Liver (tissue), 3 donors: ENCODE measurements at regions not wholly inside any gene's neighbourhood (a gene's known extent, or its start where the extent isn't known, plus 50 kb on each side); places are given as distances from the start of the nearest gene placed in this dataset.

Experiments used
- EGR1 ChIP-seq, 2 donors: IDR thresholded peaks; 2 replicates each; pipeline ENCODE4 v1.6.1; 2016 to 2018; ENCODE audit warnings: antibody characterized with exemption in 2 of 2, low read depth in 2 of 2
- MAX ChIP-seq: IDR thresholded peaks from 2 replicates; pipeline ENCODE4 v1.6.1; 2016; ENCODE audit warnings: antibody characterized with exemption
- RXRA ChIP-seq, 2 donors: IDR thresholded peaks; 2 replicates each; pipeline ENCODE4 v1.6.1; 2017 to 2018; ENCODE audit warnings: antibody characterized with exemption in 2 of 2, mild to moderate bottlenecking in 1 of 2
- TF ChIP-seq, protein P1 (sequence below): fragments of 150-350 bp; IDR thresholded peaks from 2 replicates; pipeline ENCODE4 v1.5.1; 2017; ENCODE audit warnings: improper control_type of control experiment, low read depth, low read length; ENCODE audit not compliant: missing input control
- donor health status: healthy.
- donor health status: healthy.

GRCh38 chr21:17921579-17922530, 102.7 kb upstream of the C21orf91 start:
- TF ChIP-seq, protein P1, sequence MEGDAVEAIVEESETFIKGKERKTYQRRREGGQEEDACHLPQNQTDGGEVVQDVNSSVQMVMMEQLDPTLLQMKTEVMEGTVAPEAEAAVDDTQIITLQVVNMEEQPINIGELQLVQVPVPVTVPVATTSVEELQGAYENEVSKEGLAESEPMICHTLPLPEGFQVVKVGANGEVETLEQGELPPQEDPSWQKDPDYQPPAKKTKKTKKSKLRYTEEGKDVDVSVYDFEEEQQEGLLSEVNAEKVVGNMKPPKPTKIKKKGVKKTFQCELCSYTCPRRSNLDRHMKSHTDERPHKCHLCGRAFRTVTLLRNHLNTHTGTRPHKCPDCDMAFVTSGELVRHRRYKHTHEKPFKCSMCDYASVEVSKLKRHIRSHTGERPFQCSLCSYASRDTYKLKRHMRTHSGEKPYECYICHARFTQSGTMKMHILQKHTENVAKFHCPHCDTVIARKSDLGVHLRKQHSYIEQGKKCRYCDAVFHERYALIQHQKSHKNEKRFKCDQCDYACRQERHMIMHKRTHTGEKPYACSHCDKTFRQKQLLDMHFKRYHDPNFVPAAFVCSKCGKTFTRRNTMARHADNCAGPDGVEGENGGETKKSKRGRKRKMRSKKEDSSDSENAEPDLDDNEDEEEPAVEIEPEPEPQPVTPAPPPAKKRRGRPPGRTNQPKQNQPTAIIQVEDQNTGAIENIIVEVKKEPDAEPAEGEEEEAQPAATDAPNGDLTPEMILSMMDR: no peak
- no peak for TF ChIP-seq RXRA (IDR thresholded peaks at IDR 0.05)
- TF ChIP-seq MAX: no peak
- TF ChIP-seq EGR1 (IDR thresholded peaks at IDR 0.05; ENCODE audit: low read depth in 2 of 2): no peak
